HCEC 1CT (cell line): ENCODE measurements at regions not wholly inside any gene's neighbourhood (a gene's known extent, or its start where the extent isn't known, plus 50 kb on each side); places are given as distances from the start of the nearest gene placed in this dataset.

Source experiments
- DNase-seq: peaks from one replicate; pipeline ENCODE4 v3.0.0-alpha.2; 2017

DNA sequence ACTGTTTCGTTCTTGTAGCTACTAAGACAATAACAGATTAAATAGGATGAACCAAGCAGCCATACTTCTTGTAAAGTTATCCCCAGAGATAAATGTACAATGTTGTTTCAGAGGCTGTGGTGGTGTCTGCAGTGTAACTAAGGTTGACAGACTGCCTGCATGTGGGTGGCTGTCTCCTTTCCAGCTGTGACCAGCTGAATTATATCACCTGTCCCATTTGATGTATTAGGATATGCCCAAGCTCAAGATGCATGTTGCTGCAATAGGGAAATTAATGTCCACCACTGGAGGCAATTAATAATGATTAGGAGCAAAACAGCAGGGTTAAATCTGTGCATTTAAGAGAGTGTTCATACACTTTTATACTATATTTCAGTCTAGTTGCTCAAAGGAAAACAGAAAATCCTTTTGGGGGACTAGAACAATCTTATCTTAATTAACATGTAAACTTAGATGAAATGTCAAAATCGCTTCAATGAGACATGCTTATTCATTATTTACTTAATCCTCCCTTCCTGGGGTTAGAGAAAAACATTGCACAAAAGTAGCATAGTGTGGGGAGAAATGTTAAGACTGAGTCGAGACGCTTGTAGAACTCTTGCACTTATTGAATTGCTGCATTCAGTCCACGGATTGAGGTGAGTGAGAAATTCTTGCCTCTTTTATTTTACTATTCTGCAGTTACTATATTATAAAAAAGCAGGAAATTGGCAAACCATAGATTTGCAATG, 269.0 kb downstream of the SNX10 start:
- DNase-seq = no peak

DNA sequence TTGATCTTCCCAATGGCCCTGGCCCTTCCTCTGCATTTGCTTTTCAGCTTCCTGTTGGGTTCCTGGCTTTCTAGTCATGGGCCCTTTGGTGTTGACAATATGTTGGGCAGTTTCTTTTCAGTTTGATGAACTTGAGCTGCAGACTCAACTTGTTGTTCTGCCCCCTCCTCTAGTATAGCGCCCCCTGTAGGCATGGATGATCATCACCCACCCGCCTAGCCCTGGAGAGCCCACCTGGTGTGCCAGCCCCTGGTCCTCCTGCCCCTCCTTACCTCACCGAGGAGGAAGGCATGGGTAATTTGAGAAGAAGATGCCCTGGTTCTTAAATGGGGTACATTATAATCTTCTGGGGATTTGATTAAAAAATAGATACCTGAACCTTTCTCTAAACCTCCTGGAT, 271.2 kb downstream of the SNX10 start:
- DNase-seq = no peak

DNA sequence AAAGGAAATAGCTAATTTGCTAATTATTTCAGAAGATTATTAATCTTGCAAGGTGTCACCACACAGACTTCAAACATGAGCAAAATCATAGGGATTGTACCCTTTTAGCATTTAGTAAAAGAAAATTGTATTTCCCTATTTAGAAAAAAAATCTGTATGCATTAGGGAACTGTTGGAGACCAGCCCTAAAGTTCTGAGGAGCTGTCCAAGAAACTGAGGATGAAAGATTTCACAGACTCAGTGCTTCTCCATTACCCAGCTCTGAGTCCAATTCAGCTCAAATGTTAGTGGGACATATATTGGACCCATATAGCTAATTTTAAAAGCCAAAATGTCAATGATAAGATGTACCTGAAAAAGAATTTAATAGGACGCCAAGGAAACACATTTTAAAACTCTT, 271.7 kb downstream of the SNX10 start:
- no peak for DNase-seq

GRCh38 chr7:26567266-26567665, 275.6 kb downstream of the SNX10 start:
- no peak for DNase-seq

GRCh38 chr7:26574476-26574875, 282.8 kb downstream of the SNX10 start:
- DNase-seq = no peak

GRCh38 chr7:26580064-26580591, 284.3 kb downstream of the SKAP2 start:
- DNase-seq = no peak

DNA sequence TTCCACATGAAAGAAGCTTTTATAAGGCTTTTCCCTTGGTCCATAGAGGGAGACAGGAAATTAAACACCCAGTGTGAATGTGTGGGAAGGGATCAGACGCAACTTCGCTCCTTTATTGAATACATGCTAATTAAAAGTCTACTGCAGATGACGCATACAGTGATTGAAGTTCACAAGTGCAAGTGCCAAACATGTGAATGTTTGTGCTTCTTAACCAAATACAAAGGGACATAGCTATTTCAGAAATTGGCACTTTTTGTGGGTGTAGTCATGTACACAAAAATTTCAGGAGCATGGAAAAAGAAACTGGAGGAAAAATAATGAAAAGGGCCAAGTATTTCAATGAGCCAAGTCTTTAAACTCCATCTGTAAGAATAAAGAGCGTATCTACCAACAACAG, 283.7 kb downstream of the SKAP2 start:
- DNase-seq = no peak

DNA sequence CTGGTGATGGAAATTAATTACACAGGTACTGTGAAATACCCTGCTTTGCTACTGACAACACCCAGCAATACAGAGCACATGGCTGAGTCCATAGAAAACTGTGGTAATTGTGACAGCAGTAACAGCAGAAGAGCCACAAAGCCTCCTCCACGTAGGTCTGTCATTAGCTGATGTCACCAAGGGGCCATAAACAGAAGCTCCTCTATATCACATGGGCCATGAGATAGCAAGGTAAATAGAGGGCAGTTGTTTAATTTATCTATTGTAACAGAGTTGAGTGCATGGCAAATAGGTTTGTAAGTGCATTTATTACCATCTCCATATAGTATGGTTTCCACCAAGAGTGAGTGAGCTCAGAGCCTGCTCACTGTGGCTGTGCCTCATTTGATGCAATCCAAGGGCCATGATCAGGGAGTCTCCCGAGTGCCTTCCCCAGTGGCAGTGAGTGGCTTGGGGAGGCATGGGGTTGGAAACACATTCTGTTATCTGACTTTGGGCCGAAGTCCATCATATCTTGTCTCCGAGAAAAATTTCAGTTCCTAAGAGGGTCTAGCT, 281.2 kb downstream of the SKAP2 start:
- DNase-seq = no peak

- no peak for DNase-seq
Observed at GRCh38 chr7:26584326-26584725, 280.1 kb downstream of the SKAP2 start.

DNA sequence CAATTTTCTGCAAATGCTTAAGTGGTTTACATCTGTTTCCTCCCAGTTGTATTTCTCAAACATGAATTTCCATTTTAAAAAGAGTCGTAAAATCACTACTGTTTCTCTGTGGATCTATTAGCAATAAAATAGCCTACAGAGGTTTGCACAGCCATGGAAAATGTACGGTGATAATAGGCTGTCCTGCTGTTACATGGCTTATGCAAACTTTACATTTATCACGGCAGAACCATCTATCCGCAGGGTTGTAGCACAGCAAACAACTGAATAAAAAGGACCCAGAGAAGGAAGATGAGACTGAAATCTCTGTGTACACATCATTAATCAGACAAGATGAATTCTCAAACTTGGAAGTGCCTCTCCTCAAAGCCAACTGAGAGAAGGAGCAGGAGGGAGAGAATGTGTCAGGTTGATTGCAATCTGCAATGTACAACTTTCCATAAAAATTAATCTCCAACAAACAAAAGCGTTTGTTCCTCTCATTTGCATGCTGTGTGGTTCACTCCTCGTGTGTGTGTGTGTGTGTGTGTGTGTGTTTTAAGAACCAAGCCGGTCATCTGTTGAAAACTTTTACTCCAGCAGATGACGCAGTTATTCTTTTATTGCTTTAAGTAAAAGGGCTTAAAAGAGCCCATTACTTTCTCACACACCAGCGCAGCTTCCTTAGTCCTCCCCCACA, 279.3 kb downstream of the SKAP2 start:
- no peak for DNase-seq

- DNase-seq = no peak
Observed at GRCh38 chr7:26587536-26587935, 276.9 kb downstream of the SKAP2 start.

GRCh38 chr7:26588511-26588910, 275.9 kb downstream of the SKAP2 start:
- no peak for DNase-seq

- no peak for DNase-seq
Observed at GRCh38 chr7:26590709-26591108, 273.7 kb downstream of the SKAP2 start.

DNA sequence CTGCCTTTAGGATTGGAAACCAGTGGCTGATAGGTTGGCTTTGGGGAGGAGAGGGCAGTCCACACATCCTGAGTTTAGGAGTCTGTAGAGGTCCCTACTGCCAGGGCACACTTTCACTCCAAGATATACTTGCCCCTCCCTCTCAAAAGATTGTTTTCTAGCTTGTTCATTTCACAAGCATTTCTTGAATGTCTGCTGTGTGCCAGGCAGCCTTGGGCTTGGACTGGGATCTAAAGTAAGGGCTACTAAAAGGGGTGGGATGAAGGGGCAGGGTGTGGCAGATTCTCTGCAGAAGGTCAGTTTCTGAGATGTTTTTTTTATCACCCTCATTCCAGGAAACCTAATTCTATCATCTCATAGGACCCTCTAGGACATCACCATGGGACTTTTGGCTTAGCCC, 272.4 kb downstream of the SKAP2 start:
- no peak for DNase-seq

GRCh38 chr7:26593393-26593792, 271.0 kb downstream of the SKAP2 start:
- DNase-seq = no peak

DNA sequence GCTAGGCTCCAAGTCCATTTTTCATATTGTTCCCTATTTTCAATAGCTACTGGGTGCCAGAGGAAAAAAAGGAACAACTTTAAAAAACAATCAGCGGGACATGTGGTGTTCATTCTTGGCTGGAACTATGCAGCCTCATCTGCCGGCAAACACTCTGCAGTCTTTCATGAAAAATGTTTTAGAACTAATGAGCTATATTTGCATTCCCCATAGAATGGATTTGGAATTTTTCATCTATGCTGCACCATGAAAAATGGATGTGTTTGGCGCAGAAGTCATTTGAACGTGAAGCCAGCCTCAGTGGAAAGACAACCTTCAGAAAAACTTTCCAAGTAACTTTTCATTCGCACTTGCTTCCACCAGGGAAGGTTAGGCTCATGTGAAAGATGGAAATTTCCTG, 270.5 kb downstream of the SKAP2 start:
- DNase-seq = no peak

- no peak for DNase-seq
Observed at GRCh38 chr7:26594553-26594952, 269.8 kb downstream of the SKAP2 start.

DNA sequence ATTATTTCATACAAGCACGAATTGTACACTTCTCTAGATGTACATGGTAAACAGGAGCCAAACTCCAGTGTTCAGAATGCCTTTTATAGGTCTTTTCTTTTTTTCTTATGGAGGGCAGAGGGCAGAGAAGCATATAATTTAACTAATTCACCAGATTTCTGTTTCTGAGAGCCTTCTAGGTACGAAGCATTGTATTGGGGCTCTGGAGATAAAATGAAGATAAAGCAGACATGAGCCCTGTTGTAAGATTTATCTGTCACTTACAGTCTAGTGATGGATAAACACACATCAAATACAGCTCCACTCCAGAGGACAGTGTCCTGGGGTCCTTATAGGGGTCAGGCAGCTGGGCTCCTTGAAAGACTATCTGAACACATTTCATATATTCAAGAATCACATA, 265.5 kb downstream of the SKAP2 start:
- no peak for DNase-seq

- DNase-seq = no peak
Observed at GRCh38 chr7:26599982-26600381, 264.4 kb downstream of the SKAP2 start.

DNA sequence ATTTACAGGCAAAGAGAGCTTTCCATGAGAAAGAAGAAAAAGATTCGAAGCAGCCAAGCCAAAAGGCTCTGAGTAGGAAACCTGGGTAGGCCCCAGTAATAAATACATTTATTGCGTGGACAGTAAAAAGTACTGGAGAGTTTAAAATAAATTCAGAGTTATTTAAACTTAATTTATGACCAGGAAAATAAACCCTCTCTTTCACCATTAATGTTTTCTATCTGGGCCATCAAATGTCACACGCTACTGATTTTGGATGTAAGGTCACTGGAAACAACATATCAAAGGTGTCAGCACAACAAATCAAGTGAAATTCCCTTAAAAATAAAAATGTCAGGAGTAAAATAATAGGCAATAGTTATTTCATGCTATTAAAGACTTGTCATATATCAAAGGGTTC, 264.0 kb downstream of the SKAP2 start:
- DNase-seq = no peak

- no peak for DNase-seq
Observed at GRCh38 chr7:26603631-26604030, 260.8 kb downstream of the SKAP2 start.

- DNase-seq = no peak
Observed at GRCh38 chr7:26608402-26608801, 256.0 kb downstream of the SKAP2 start.

GRCh38 chr7:26609082-26609481, 255.3 kb downstream of the SKAP2 start:
- DNase-seq = no peak

DNA sequence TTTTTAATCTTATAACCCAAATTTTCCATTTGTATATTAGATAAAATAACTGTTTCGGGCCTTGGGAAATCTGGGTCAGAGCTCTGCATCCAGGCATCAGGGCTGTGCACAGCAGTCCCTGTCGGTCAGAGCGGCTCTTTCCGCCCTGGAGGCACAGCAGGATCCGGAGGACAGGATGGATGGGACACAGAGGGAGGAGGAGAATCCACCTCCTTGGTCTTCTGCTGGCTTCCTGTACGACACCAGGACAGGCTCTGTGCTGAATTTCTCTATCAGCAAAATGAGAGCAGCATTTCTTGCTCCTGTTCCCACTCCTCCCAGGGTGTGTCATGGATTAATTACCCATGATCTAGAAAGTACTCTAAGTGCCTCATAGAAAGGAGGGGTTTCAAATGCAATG, 254.9 kb downstream of the SKAP2 start:
- no peak for DNase-seq
